ENCODE measurements at regions not wholly inside any gene's neighbourhood (a gene's known extent, or its start where the extent isn't known, plus 50 kb on each side); places are given as distances from the start of the nearest gene placed in this dataset.

GRCh38 chr13:106815545-106815944 is 247.6 kb upstream of the ARGLU1 start:
- Mint-ChIP-seq H3K4me1 (ENCODE audit: insufficient read depth, unreplicated experiment) (no peaks in the 10 kb centered on the region), H3K36me3 (ENCODE audit: insufficient read depth, unreplicated experiment) (no peaks in the 10 kb centered on the region), H3K27ac (ENCODE audit: low read depth, unreplicated experiment) (no peak overlapping the region), H3K9me3 (ENCODE audit: unreplicated experiment) (no peaks in the 10 kb centered on the region), H3K4me3 (ENCODE audit: unreplicated experiment) (no peak overlapping the region), H3K27me3 (ENCODE audit: insufficient read depth, unreplicated experiment) (peaks cover 51% of the 10 kb centered on the region)
- BruUV-seq (replicated peaks): no TSS peak
- POLR2A ChIA-PET: interaction anchor here (0.7 kb wide), 1 partner anchor 1099 kb away, joined by 3 read pairs; no protein-coding TSS in a partner anchor
- no peak for TF ChIP-seq CTCF (IDR thresholded peaks at IDR 0.05; ENCODE audit: unreplicated experiment)
- CTCF ChIA-PET: interaction anchor here (0.6 kb wide), 1 partner anchor 1082 kb away, joined by 3 read pairs; no protein-coding TSS in a partner anchor
- DNase-seq (ENCODE audit: unreplicated experiment): no peak
- intact Hi-C loops (cut with micrococcal nuclease): no loop called here

GRCh38 chr13:106814463-106814862 is 246.5 kb upstream of the ARGLU1 start:
- H3K4me1 Mint-ChIP-seq (ENCODE audit: insufficient read depth, unreplicated experiment): no peaks in the 10 kb centered on the region
- no peak for DNase-seq (ENCODE audit: unreplicated experiment)
- peaks cover 62% of the 10 kb centered on the region for H3K27me3 Mint-ChIP-seq (ENCODE audit: insufficient read depth, unreplicated experiment)
- H3K36me3 Mint-ChIP-seq (ENCODE audit: insufficient read depth, unreplicated experiment): no peaks in the 10 kb centered on the region
- BruUV-seq (replicated peaks): no TSS peak
- no peaks in the 10 kb centered on the region for H3K9me3 Mint-ChIP-seq (ENCODE audit: unreplicated experiment)
- TF ChIP-seq CTCF (IDR thresholded peaks at IDR 0.05; ENCODE audit: unreplicated experiment): no peak
- CTCF ChIA-PET: interaction anchor here (0.6 kb wide), 1 partner anchor 1991 kb away, joined by 4 read pairs; no protein-coding TSS in a partner anchor
- intact Hi-C loops (cut with micrococcal nuclease): no loop called here
- no peak overlapping the region for H3K27ac Mint-ChIP-seq (ENCODE audit: low read depth, unreplicated experiment)
- POLR2A ChIA-PET: no interaction called here
- no peak overlapping the region for H3K4me3 Mint-ChIP-seq (ENCODE audit: unreplicated experiment)

- Mint-ChIP-seq H3K36me3 (ENCODE audit: insufficient read depth, unreplicated experiment) (no peaks in the 10 kb centered on the region), H3K27ac (ENCODE audit: low read depth, unreplicated experiment) (no peak overlapping the region), H3K27me3 (ENCODE audit: insufficient read depth, unreplicated experiment) (peaks cover 53% of the 10 kb centered on the region), H3K4me3 (ENCODE audit: unreplicated experiment) (no peak overlapping the region), H3K4me1 (ENCODE audit: insufficient read depth, unreplicated experiment) (no peaks in the 10 kb centered on the region), H3K9me3 (ENCODE audit: unreplicated experiment) (no peaks in the 10 kb centered on the region)
- BruUV-seq (replicated peaks): no TSS peak
- no peak for DNase-seq (ENCODE audit: unreplicated experiment)
- ChIA-PET POLR2A (no interaction called here), CTCF (no interaction called here)
- no peak for TF ChIP-seq CTCF (IDR thresholded peaks at IDR 0.05; ENCODE audit: unreplicated experiment)
- intact Hi-C loops (cut with micrococcal nuclease): no loop called here
Observed at GRCh38 chr13:106810069-106810468, 242.1 kb upstream of the ARGLU1 start.

GRCh38 chr13:106804991-106805390 is 237.1 kb upstream of the ARGLU1 start:
- no TSS peak for BruUV-seq (replicated peaks)
- intact Hi-C loops (cut with micrococcal nuclease): no loop called here
- CTCF ChIA-PET: no interaction called here
- Mint-ChIP-seq H3K4me3 (ENCODE audit: unreplicated experiment) (no peak overlapping the region), H3K36me3 (ENCODE audit: insufficient read depth, unreplicated experiment) (no peaks in the 10 kb centered on the region), H3K27ac (ENCODE audit: low read depth, unreplicated experiment) (no peak overlapping the region), H3K4me1 (ENCODE audit: insufficient read depth, unreplicated experiment) (no peaks in the 10 kb centered on the region), H3K27me3 (ENCODE audit: insufficient read depth, unreplicated experiment) (peaks cover 8% of the 10 kb centered on the region), H3K9me3 (ENCODE audit: unreplicated experiment) (no peaks in the 10 kb centered on the region)
- TF ChIP-seq CTCF (IDR thresholded peaks at IDR 0.05; ENCODE audit: unreplicated experiment): no peak
- POLR2A ChIA-PET: no interaction called here
- no peak for DNase-seq (ENCODE audit: unreplicated experiment)

Measured in MCF 10A (cell line).